Neural cell (in vitro differentiated cells): ENCODE measurements at regions not wholly inside any gene's neighbourhood (a gene's known extent, or its start where the extent isn't known, plus 50 kb on each side); places are given as distances from the start of the nearest gene placed in this dataset.

Source experiments
- H2AFZ ChIP-seq: fragments of 200-600, 300-800 bp; sonication (generic), shearing (Covaris generic); 2 replicates; pipeline ENCODE4 v1.6.0; 2014; ENCODE audit warnings: low read depth, mild to moderate bottlenecking, antibody characterized with exemption, low read length, moderate library complexity
- H3F3A ChIP-seq: fragments of 200-600 bp; shearing (Covaris generic); 2 replicates; pipeline ENCODE4 v1.6.1; 2016; ENCODE audit warnings: mild to moderate bottlenecking, moderate library complexity, mixed read lengths, antibody characterized with exemption, low read length; ENCODE audit not compliant: insufficient read depth, poor library complexity, severe bottlenecking
- H3K27ac ChIP-seq: fragments of 200-600, 300-800 bp; sonication (generic), shearing (Covaris generic); 2 replicates; pipeline ENCODE4 v1.5.1; 2014; ENCODE audit warnings: mild to moderate bottlenecking, low read length, moderate library complexity
- H3K27me3 ChIP-seq: fragments of 300-800, 200-600 bp; sonication (generic), shearing (Covaris generic); 2 replicates; pipeline ENCODE4 v1.6.0; 2014; ENCODE audit warnings: mild to moderate bottlenecking, low read depth, low read length, moderate library complexity; ENCODE audit not compliant: insufficient read depth
- H3K36me3 ChIP-seq: fragments of 300-800, 200-600 bp; sonication (generic), shearing (Covaris generic); 2 replicates; pipeline ENCODE4 v1.5.1; 2014; ENCODE audit warnings: mild to moderate bottlenecking, antibody characterized with exemption, low read length, moderate library complexity; ENCODE audit not compliant: insufficient read depth
- H3K4me2 ChIP-seq: fragments of 300-800, 200-600 bp; sonication (generic), shearing (Covaris generic); 2 replicates; pipeline ENCODE4 v1.6.0; 2014; ENCODE audit warnings: mild to moderate bottlenecking, low read length
- H3K4me3 ChIP-seq: fragments of 300-800, 200-600 bp; sonication (generic), shearing (Covaris generic); 2 replicates; pipeline ENCODE4 v1.5.1; 2014; ENCODE audit warnings: mild to moderate bottlenecking, low read length, moderate library complexity
- H3K79me2 ChIP-seq: fragments of 200-600 bp; shearing (Covaris generic); replicated peaks from 2 replicates; pipeline ENCODE4 v1.6.0; 2014; ENCODE audit warnings: mild to moderate bottlenecking, low read length, moderate library complexity; ENCODE audit not compliant: insufficient read depth
- H3K9ac ChIP-seq: fragments of 300-800, 200-600 bp; sonication (generic), shearing (Covaris generic); 2 replicates; pipeline ENCODE4 v1.6.1; 2016; ENCODE audit warnings: mild to moderate bottlenecking, low read length, mixed read lengths
- H3K9me2 ChIP-seq: fragments of 200-600 bp; shearing (Covaris generic); 2 replicates; pipeline ENCODE4 v1.6.1; 2016; ENCODE audit warnings: mild to moderate bottlenecking, low read length, mixed read lengths; ENCODE audit not compliant: insufficient read depth
- H3K9me3 ChIP-seq: fragments of 200-600, 300-800 bp; sonication (generic), shearing (Covaris generic); 2 replicates; pipeline ENCODE4 v1.6.1; 2016; ENCODE audit warnings: mild to moderate bottlenecking, mixed run types, low read length, moderate library complexity, mixed read lengths
- H4K20me1 ChIP-seq: fragments of 200-600 bp; shearing (Covaris generic); 2 replicates; pipeline ENCODE4 v1.6.1; 2016; ENCODE audit warnings: mild to moderate bottlenecking, mixed run types; ENCODE audit not compliant: insufficient read depth
- EP300 ChIP-seq: fragments of 450-650 bp; conservative IDR thresholded peaks from 2 replicates; pipeline ENCODE4 v1.6.1; 2014; ENCODE audit warnings: antibody characterized with exemption, mild to moderate bottlenecking, moderate library complexity; ENCODE audit not compliant: poor library complexity, severe bottlenecking
- EZH2 ChIP-seq: fragments of 200-600, 300-800 bp; shearing (Covaris generic), sonication (generic); IDR thresholded peaks from 2 replicates; pipeline ENCODE4 v1.6.1; 2014; ENCODE audit warnings: antibody characterized with exemption, low read length, borderline replicate concordance, mild to moderate bottlenecking; ENCODE audit not compliant: insufficient read depth, poor library complexity, severe bottlenecking
- MXI1 ChIP-seq: fragments of 450-650 bp; conservative IDR thresholded peaks from 2 replicates; pipeline ENCODE4 v1.6.1; 2014; ENCODE audit warnings: antibody characterized with exemption, mild to moderate bottlenecking; ENCODE audit not compliant: poor library complexity, severe bottlenecking
- POLR2AphosphoS5 ChIP-seq: IDR thresholded peaks from 2 replicates; pipeline ENCODE4 v1.6.1; 2012
- RAD21 ChIP-seq: fragments of 450-650 bp; conservative IDR thresholded peaks from 2 replicates; pipeline ENCODE4 v1.6.1; 2014; ENCODE audit warnings: antibody characterized with exemption, mild to moderate bottlenecking, moderate library complexity
- SMC3 ChIP-seq: fragments of 450-650 bp; conservative IDR thresholded peaks from 2 replicates; pipeline ENCODE4 v1.6.1; 2014; ENCODE audit warnings: antibody characterized with exemption, mild to moderate bottlenecking, moderate library complexity; ENCODE audit not compliant: poor library complexity
- TAF1 ChIP-seq: IDR thresholded peaks from 2 replicates; pipeline ENCODE4 v1.6.1; 2012; ENCODE audit warnings: low read depth
- TF ChIP-seq, protein P1 (sequence below): fragments of 450-650 bp; IDR thresholded peaks from 2 replicates; pipeline ENCODE4 v1.5.1; 2014; ENCODE audit warnings: antibody characterized with exemption, mild to moderate bottlenecking, moderate library complexity; ENCODE audit not compliant: poor library complexity, severe bottlenecking
- TF ChIP-seq, protein P2 (sequence below): IDR thresholded peaks from 2 replicates; pipeline ENCODE4 v1.6.1; 2012; ENCODE audit warnings: borderline replicate concordance

DNA sequence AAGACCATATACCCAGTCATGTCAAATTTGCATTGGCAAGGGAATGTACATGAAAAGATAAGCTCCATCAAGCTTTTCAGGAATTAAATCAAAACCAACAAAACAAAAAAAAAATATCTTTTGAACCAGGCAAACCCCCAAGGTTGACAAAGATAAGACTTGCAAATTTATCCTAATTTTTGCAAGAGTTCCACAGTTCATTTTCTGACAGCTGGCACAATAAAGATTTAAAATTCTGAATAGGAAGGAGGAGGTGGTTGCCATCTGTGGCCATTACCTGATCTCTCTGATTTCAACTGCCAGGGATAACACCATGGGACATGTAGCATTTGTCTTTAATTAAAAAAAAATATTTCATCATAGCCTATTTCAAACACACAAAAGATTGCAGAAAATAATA is 135.9 kb upstream of the SHISA6 start:
- Histone ChIP-seq H3K9me3 (no peaks in the 10 kb centered on the region), H3K27ac (no peak overlapping the region), H3K4me2 (no peak overlapping the region), H3K27me3 (no peaks in the 10 kb centered on the region), H3K36me3 (no peaks in the 10 kb centered on the region), H3K4me3 (no peak overlapping the region), H3F3A (no peaks in the 10 kb centered on the region), H4K20me1 (no peaks in the 10 kb centered on the region), H3K79me2 (no peaks in the 10 kb centered on the region), H3K9ac (no peak overlapping the region), H3K9me2 (no peaks in the 10 kb centered on the region), H2AFZ (no peak overlapping the region)
- TF ChIP-seq TAF1 (no peak), EP300 (no peak), EZH2 (no peak), POLR2AphosphoS5 (no peak), MXI1 (no peak), RAD21 (no peak), SMC3 (no peak)
- TF ChIP-seq, protein P1, sequence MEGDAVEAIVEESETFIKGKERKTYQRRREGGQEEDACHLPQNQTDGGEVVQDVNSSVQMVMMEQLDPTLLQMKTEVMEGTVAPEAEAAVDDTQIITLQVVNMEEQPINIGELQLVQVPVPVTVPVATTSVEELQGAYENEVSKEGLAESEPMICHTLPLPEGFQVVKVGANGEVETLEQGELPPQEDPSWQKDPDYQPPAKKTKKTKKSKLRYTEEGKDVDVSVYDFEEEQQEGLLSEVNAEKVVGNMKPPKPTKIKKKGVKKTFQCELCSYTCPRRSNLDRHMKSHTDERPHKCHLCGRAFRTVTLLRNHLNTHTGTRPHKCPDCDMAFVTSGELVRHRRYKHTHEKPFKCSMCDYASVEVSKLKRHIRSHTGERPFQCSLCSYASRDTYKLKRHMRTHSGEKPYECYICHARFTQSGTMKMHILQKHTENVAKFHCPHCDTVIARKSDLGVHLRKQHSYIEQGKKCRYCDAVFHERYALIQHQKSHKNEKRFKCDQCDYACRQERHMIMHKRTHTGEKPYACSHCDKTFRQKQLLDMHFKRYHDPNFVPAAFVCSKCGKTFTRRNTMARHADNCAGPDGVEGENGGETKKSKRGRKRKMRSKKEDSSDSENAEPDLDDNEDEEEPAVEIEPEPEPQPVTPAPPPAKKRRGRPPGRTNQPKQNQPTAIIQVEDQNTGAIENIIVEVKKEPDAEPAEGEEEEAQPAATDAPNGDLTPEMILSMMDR, result no peak
- TF ChIP-seq, protein P2, sequence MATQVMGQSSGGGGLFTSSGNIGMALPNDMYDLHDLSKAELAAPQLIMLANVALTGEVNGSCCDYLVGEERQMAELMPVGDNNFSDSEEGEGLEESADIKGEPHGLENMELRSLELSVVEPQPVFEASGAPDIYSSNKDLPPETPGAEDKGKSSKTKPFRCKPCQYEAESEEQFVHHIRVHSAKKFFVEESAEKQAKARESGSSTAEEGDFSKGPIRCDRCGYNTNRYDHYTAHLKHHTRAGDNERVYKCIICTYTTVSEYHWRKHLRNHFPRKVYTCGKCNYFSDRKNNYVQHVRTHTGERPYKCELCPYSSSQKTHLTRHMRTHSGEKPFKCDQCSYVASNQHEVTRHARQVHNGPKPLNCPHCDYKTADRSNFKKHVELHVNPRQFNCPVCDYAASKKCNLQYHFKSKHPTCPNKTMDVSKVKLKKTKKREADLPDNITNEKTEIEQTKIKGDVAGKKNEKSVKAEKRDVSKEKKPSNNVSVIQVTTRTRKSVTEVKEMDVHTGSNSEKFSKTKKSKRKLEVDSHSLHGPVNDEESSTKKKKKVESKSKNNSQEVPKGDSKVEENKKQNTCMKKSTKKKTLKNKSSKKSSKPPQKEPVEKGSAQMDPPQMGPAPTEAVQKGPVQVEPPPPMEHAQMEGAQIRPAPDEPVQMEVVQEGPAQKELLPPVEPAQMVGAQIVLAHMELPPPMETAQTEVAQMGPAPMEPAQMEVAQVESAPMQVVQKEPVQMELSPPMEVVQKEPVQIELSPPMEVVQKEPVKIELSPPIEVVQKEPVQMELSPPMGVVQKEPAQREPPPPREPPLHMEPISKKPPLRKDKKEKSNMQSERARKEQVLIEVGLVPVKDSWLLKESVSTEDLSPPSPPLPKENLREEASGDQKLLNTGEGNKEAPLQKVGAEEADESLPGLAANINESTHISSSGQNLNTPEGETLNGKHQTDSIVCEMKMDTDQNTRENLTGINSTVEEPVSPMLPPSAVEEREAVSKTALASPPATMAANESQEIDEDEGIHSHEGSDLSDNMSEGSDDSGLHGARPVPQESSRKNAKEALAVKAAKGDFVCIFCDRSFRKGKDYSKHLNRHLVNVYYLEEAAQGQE, result no peak

DNA sequence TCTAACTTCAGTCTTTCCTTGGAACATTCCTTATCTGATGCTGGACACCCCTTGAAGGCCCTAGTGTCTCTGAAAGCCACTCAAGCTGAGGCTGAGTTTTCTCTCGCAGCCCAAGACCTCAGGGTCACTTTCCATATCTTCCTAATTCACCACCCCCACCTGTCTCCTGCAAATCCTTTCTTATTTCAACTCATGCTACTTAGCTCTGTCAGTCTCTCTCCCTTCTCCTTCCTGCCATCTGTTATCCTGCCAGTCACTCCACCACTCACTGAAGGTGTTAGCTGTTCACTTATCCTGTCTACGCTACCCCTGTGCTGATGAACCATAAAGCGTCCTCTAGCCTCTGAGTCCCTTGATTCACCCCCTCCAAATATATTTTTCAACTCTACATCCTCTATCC is 143.9 kb upstream of the SHISA6 start:
- H3K9me3 ChIP-seq, result no peaks in the 10 kb centered on the region
- H3K4me3 ChIP-seq, result no peak overlapping the region
- TF ChIP-seq SMC3 (no peak), MXI1 (no peak), POLR2AphosphoS5 (no peak), TAF1 (no peak), EZH2 (no peak), RAD21 (no peak), EP300 (no peak)
- TF ChIP-seq, protein P1, result no peak
- TF ChIP-seq, protein P2, result no peak
- H3K27ac ChIP-seq, result no peak overlapping the region
- H4K20me1 ChIP-seq, result no peaks in the 10 kb centered on the region
- no peak overlapping the region for H2AFZ ChIP-seq
- H3F3A ChIP-seq, result no peaks in the 10 kb centered on the region
- no peak overlapping the region for H3K4me2 ChIP-seq
- H3K27me3 ChIP-seq, result no peaks in the 10 kb centered on the region
- H3K36me3 ChIP-seq, result no peaks in the 10 kb centered on the region
- H3K9ac ChIP-seq, result no peak overlapping the region
- no peaks in the 10 kb centered on the region for H3K79me2 ChIP-seq
- no peaks in the 10 kb centered on the region for H3K9me2 ChIP-seq
